ENCODE measurements at regions not wholly inside any gene's neighbourhood (a gene's known extent, or its start where the extent isn't known, plus 50 kb on each side); places are given as distances from the start of the nearest gene placed in this dataset.
A peak's percentile ranks its signal among the peaks of the same experiment; 100 is the strongest.

GRCh38 chr1:119275145-119276134, 93.1 kb upstream of the HAO2 start:
- TF ChIP-seq CTCF (IDR thresholded peaks at IDR 0.05) = peak; percentile 21 to 75 (median 52)
- no peak for TF ChIP-seq POLR2A (IDR thresholded peaks at IDR 0.05)
- intact Hi-C loops (cut with DNase I) = loop anchor here (1.0 kb wide), 1 partner anchor 92 kb away; no protein-coding TSS in a partner anchor
- DNase-seq = no peak

GRCh38 chr1:119276558-119276957, 92.0 kb upstream of the HAO2 start:
- Histone ChIP-seq H3K4me3 (no peak overlapping the region), H3K27ac (no peak overlapping the region), H3K27me3 (no peaks in the 10 kb centered on the region), H3K36me3 (no peaks in the 10 kb centered on the region), H3K4me1 (peaks cover 0 to 19% (median 15%) of the 10 kb centered on the region in 4 donors), H3K9me3 (no peaks in the 10 kb centered on the region)
- no peak for TF ChIP-seq POLR2A (IDR thresholded peaks at IDR 0.05)
- no peak for TF ChIP-seq EP300 (IDR thresholded peaks at IDR 0.05)
- no peak for TF ChIP-seq CTCF (IDR thresholded peaks at IDR 0.05)
- no peak for TF ChIP-seq POLR2AphosphoS5 (IDR thresholded peaks at IDR 0.05)
- 92 to 94% methylated on average over 1 of the region's 1 CpG for WGBS, 2 donors
- intact Hi-C loops (cut with DNase I) = no loop called here
- no peak for DNase-seq

More at GRCh38 chr1:119275145-119276134, 93.1 kb upstream of the HAO2 start:
- Histone ChIP-seq H3K36me3 (no peaks in the 10 kb centered on the region), H3K27ac (no peak overlapping the region), H3K27me3 (no peaks in the 10 kb centered on the region), H3K9me3 (no peaks in the 10 kb centered on the region), H3K4me3 (no peak overlapping the region), H3K4me1 (peaks cover 0 to 19% (median 15%) of the 10 kb centered on the region in 4 donors)
- 39 to 51% methylated on average over 6 of the region's 6 CpGs for WGBS, 2 donors

DNA sequence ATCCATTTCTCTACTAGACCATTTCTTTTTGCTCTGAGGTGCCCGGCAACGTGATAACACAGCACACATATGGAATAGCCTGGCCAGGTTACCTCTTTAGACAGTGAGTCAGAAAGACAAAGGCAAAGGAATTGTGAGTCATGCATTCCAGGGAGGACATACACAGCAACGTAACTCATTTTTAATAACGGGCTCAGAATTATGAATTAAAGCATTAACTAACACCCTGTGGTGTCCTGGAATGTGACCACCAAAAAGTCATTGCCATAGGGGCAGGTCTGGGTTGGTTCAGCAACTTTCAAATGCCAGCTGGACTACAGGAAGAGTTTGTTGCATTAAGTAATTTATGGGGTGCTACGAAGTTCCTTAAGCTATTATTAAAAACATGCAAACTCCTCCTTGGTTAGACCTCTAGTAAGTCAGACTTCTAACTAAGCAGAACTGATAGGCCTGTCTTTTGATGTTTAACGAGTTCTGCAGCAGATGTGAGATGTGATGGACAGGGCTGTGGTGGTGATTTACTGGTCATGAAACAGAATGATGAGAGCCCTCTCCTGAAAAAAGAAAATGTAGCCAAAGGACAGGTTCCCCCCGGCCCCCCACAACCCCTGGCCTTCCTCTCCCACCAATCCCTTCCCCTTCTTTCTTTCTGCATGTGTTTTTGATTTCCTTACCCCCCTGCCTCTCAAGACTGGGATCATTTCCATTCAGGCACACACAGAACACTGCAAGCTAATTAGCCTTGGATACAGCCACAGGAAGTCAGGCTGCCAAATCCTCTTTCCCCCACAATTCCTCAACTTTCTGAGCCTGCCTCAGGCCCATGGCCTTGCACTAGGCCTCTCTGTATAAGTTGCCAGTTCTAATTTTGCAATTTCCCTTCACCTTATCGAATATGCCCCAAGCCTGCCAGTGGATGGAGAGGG, 88.9 kb upstream of the HAO2 start:
- H3K4me1 ChIP-seq = peaks cover 0 to 19% (median 15%) of the 10 kb centered on the region in 4 donors
- TF ChIP-seq EP300 (IDR thresholded peaks at IDR 0.05) (no peak), POLR2A (IDR thresholded peaks at IDR 0.05) (no peak), CTCF (IDR thresholded peaks at IDR 0.05) (no peak), POLR2AphosphoS5 (IDR thresholded peaks at IDR 0.05) (no peak)
- H3K9me3 ChIP-seq = no peaks in the 10 kb centered on the region
- intact Hi-C loops (cut with DNase I) = no loop called here
- H3K27me3 ChIP-seq = no peaks in the 10 kb centered on the region
- H3K27ac ChIP-seq = peak overlapping the region in 1 of 4 donors; percentile 23
- H3K36me3 ChIP-seq = no peaks in the 10 kb centered on the region
- H3K4me3 ChIP-seq = no peak overlapping the region
- DNase-seq = no peak
- 73% methylated on average over 8 of the region's 8 CpGs for WGBS, 2 donors

GRCh38 chr1:119285482-119285881, 83.1 kb upstream of the HAO2 start:
- TF ChIP-seq POLR2AphosphoS5 (IDR thresholded peaks at IDR 0.05) (no peak), POLR2A (IDR thresholded peaks at IDR 0.05) (no peak)
- intact Hi-C loops (cut with DNase I) = no loop called here
- no peak for DNase-seq
- Histone ChIP-seq H3K27me3 (no peaks in the 10 kb centered on the region), H3K4me3 (no peak overlapping the region), H3K27ac (no peak overlapping the region), H3K36me3 (no peaks in the 10 kb centered on the region), H3K9me3 (no peaks in the 10 kb centered on the region), H3K4me1 (no peaks in the 10 kb centered on the region)
- WGBS, 2 donors = 65 to 75% methylated on average over 2 of the region's 2 CpGs
